ENCODE measurements at regions not wholly inside any gene's neighbourhood (a gene's known extent, or its start where the extent isn't known, plus 50 kb on each side); places are given as distances from the start of the nearest gene placed in this dataset.
A peak's percentile ranks its signal among the peaks of the same experiment; 100 is the strongest.

GRCh38 chr4:74527049-74527448 is 82.1 kb downstream of the AREG start:
- TF ChIP-seq TAF1 (IDR thresholded peaks at IDR 0.05; ENCODE audit: low read depth) (no peak), FOXM1 (IDR thresholded peaks at IDR 0.05; ENCODE audit: borderline replicate concordance, low read depth) (no peak), TEAD4 (IDR thresholded peaks at IDR 0.05) (no peak), RAD21 (IDR thresholded peaks at IDR 0.05; ENCODE audit: low read depth) (no peak), YY1 (IDR thresholded peaks at IDR 0.05; ENCODE audit: low read depth) (no peak), EP300 (IDR thresholded peaks at IDR 0.05; ENCODE audit: borderline replicate concordance) (no peak), REST (IDR thresholded peaks at IDR 0.05; ENCODE audit: low read depth) (no peak), CREB1 (IDR thresholded peaks at IDR 0.05; ENCODE audit: low read depth) (no peak), USF1 (IDR thresholded peaks at IDR 0.05) (no peak), CEBPB (IDR thresholded peaks at IDR 0.05) (no peak), NFIC (IDR thresholded peaks at IDR 0.05) (no peak), TCF12 (IDR thresholded peaks at IDR 0.05; ENCODE audit: low read depth) (no peak), ZBTB7A (IDR thresholded peaks at IDR 0.05; ENCODE audit: low read depth) (no peak), MAX (IDR thresholded peaks at IDR 0.05) (no peak), EGR1 (IDR thresholded peaks at IDR 0.05) (no peak)

- TF ChIP-seq USF1 (IDR thresholded peaks at IDR 0.05) (no peak), NFIC (IDR thresholded peaks at IDR 0.05) (no peak), TCF12 (IDR thresholded peaks at IDR 0.05; ENCODE audit: low read depth) (no peak), RAD21 (IDR thresholded peaks at IDR 0.05; ENCODE audit: low read depth) (no peak)
Observed at GRCh38 chr4:74528178-74528577, 83.2 kb downstream of the AREG start.

GRCh38 chr4:74529284-74530041 is 84.5 kb downstream of the AREG start:
- TF ChIP-seq NFIC (IDR thresholded peaks at IDR 0.05) (no peak), CREB1 (IDR thresholded peaks at IDR 0.05; ENCODE audit: low read depth) (no peak), MAX (IDR thresholded peaks at IDR 0.05) (no peak)

- peak; percentile 77 for TF ChIP-seq RAD21 (IDR thresholded peaks at IDR 0.05; ENCODE audit: low read depth)
- no peak for TF ChIP-seq USF1 (IDR thresholded peaks at IDR 0.05)
- TF ChIP-seq CREB1 (IDR thresholded peaks at IDR 0.05; ENCODE audit: low read depth), result no peak
Observed at GRCh38 chr4:74531963-74532794, 87.2 kb downstream of the AREG start.

GRCh38 chr4:74534121-74534520 is 89.2 kb downstream of the AREG start:
- TF ChIP-seq EP300 (IDR thresholded peaks at IDR 0.05; ENCODE audit: borderline replicate concordance), result no peak
- no peak for TF ChIP-seq MAX (IDR thresholded peaks at IDR 0.05)
- no peak for TF ChIP-seq FOXM1 (IDR thresholded peaks at IDR 0.05; ENCODE audit: borderline replicate concordance, low read depth)
- TF ChIP-seq CEBPB (IDR thresholded peaks at IDR 0.05), result no peak
- TF ChIP-seq NFIC (IDR thresholded peaks at IDR 0.05), result no peak
- no peak for TF ChIP-seq CREB1 (IDR thresholded peaks at IDR 0.05; ENCODE audit: low read depth)
- no peak for TF ChIP-seq USF1 (IDR thresholded peaks at IDR 0.05)
- no peak for TF ChIP-seq TAF1 (IDR thresholded peaks at IDR 0.05; ENCODE audit: low read depth)
- TF ChIP-seq EGR1 (IDR thresholded peaks at IDR 0.05), result no peak
- TF ChIP-seq REST (IDR thresholded peaks at IDR 0.05; ENCODE audit: low read depth), result no peak
- no peak for TF ChIP-seq ZBTB7A (IDR thresholded peaks at IDR 0.05; ENCODE audit: low read depth)
- TF ChIP-seq TEAD4 (IDR thresholded peaks at IDR 0.05), result no peak
- no peak for TF ChIP-seq YY1 (IDR thresholded peaks at IDR 0.05; ENCODE audit: low read depth)
- TF ChIP-seq RAD21 (IDR thresholded peaks at IDR 0.05; ENCODE audit: low read depth), result no peak
- TF ChIP-seq TCF12 (IDR thresholded peaks at IDR 0.05; ENCODE audit: low read depth), result no peak

All from Ishikawa (cell line).